ENCODE measurements at regions not wholly inside any gene's neighbourhood (a gene's known extent, or its start where the extent isn't known, plus 50 kb on each side); places are given as distances from the start of the nearest gene placed in this dataset.

DNA sequence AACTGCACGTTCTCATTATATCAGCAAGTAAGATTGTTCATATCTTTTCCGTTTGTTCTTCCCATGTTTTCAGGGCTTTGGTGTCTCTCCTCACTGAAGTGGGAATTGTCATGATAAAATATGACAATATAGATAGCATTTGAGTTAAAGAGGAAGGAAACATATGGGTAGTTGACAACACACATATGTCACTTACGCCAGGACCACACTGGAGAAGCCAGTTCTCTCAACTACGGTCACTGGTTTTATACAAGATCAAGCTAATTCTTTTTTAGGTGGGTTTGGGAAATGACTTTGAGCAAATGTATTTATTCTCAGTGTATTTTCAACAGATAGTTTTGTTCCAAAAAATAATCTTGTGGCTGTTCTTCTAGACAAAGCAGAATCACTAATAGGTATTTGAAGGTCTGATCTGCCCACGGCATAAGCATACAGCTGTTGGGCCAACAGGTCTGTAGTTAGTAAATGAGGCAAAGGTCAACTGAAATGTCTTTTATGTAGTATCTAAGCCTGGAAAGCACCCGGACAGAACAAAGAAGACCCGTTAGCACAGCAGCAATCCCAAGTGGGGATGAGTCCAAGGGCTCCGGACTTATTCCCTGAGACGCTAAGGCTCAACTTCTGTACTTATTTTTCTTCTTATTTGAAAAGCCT lies 433.6 kb upstream of the ZP4 start:
- H3K9me2 ChIP-seq (ENCODE audit: insufficient read depth, low read length): no peaks in the 10 kb centered on the region
- no peak overlapping the region for H2AFZ ChIP-seq (ENCODE audit: low read depth, low read length)
- H3K4me2 ChIP-seq (ENCODE audit: low read length): no peak overlapping the region
- TF ChIP-seq SMC3 (conservative IDR thresholded peaks at IDR 0.05; ENCODE audit: poor library complexity) (no peak), EZH2 (IDR thresholded peaks at IDR 0.05; ENCODE audit: borderline replicate concordance, insufficient read depth, low read length, poor library complexity, severe bottlenecking) (no peak), TAF1 (IDR thresholded peaks at IDR 0.05; ENCODE audit: low read depth) (no peak), MXI1 (conservative IDR thresholded peaks at IDR 0.05; ENCODE audit: poor library complexity, severe bottlenecking) (no peak), POLR2AphosphoS5 (IDR thresholded peaks at IDR 0.05) (no peak), EP300 (conservative IDR thresholded peaks at IDR 0.05; ENCODE audit: poor library complexity, severe bottlenecking) (no peak), RAD21 (conservative IDR thresholded peaks at IDR 0.05) (no peak)
- TF ChIP-seq, protein P1, sequence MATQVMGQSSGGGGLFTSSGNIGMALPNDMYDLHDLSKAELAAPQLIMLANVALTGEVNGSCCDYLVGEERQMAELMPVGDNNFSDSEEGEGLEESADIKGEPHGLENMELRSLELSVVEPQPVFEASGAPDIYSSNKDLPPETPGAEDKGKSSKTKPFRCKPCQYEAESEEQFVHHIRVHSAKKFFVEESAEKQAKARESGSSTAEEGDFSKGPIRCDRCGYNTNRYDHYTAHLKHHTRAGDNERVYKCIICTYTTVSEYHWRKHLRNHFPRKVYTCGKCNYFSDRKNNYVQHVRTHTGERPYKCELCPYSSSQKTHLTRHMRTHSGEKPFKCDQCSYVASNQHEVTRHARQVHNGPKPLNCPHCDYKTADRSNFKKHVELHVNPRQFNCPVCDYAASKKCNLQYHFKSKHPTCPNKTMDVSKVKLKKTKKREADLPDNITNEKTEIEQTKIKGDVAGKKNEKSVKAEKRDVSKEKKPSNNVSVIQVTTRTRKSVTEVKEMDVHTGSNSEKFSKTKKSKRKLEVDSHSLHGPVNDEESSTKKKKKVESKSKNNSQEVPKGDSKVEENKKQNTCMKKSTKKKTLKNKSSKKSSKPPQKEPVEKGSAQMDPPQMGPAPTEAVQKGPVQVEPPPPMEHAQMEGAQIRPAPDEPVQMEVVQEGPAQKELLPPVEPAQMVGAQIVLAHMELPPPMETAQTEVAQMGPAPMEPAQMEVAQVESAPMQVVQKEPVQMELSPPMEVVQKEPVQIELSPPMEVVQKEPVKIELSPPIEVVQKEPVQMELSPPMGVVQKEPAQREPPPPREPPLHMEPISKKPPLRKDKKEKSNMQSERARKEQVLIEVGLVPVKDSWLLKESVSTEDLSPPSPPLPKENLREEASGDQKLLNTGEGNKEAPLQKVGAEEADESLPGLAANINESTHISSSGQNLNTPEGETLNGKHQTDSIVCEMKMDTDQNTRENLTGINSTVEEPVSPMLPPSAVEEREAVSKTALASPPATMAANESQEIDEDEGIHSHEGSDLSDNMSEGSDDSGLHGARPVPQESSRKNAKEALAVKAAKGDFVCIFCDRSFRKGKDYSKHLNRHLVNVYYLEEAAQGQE (IDR thresholded peaks at IDR 0.05; ENCODE audit: borderline replicate concordance): no peak
- TF ChIP-seq, protein P2, sequence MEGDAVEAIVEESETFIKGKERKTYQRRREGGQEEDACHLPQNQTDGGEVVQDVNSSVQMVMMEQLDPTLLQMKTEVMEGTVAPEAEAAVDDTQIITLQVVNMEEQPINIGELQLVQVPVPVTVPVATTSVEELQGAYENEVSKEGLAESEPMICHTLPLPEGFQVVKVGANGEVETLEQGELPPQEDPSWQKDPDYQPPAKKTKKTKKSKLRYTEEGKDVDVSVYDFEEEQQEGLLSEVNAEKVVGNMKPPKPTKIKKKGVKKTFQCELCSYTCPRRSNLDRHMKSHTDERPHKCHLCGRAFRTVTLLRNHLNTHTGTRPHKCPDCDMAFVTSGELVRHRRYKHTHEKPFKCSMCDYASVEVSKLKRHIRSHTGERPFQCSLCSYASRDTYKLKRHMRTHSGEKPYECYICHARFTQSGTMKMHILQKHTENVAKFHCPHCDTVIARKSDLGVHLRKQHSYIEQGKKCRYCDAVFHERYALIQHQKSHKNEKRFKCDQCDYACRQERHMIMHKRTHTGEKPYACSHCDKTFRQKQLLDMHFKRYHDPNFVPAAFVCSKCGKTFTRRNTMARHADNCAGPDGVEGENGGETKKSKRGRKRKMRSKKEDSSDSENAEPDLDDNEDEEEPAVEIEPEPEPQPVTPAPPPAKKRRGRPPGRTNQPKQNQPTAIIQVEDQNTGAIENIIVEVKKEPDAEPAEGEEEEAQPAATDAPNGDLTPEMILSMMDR (IDR thresholded peaks at IDR 0.05; ENCODE audit: poor library complexity, severe bottlenecking): no peak
- H3K27ac ChIP-seq (ENCODE audit: low read length): no peak overlapping the region
- H3K27me3 ChIP-seq (ENCODE audit: insufficient read depth, low read depth, low read length): no peaks in the 10 kb centered on the region
- H4K20me1 ChIP-seq (ENCODE audit: insufficient read depth): no peaks in the 10 kb centered on the region
- no peaks in the 10 kb centered on the region for H3K9me3 ChIP-seq (ENCODE audit: low read length)
- no peaks in the 10 kb centered on the region for H3K36me3 ChIP-seq (ENCODE audit: insufficient read depth, low read length)
- no peaks in the 10 kb centered on the region for H3K79me2 ChIP-seq (replicated peaks; ENCODE audit: insufficient read depth, low read length)
- no peaks in the 10 kb centered on the region for H3F3A ChIP-seq (ENCODE audit: insufficient read depth, low read length, poor library complexity, severe bottlenecking)
- no peak overlapping the region for H3K4me3 ChIP-seq (ENCODE audit: low read length)
- no peak overlapping the region for H3K9ac ChIP-seq (ENCODE audit: low read length)

DNA sequence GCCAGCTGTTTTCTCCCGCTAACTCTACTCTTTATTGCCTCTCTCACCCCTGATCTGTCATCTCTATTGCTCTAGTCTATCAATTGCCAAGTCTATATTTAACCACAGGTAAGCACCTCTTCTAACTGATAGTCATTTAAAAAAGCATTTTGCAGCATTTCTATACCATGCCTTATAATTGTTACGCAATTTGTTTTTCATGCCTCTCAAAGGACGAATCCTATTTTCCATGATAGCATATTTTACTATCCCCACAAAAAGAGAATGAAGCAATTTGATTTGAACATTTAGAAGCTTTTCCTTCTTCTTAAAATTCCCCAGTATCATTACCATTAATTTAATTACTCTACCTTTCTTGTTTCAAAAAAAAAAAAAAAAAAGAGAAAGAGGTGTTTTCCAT lies 432.8 kb upstream of the ZP4 start:
- Histone ChIP-seq H3K4me2 (ENCODE audit: low read length) (no peak overlapping the region), H3K36me3 (ENCODE audit: insufficient read depth, low read length) (no peaks in the 10 kb centered on the region), H3F3A (ENCODE audit: insufficient read depth, low read length, poor library complexity, severe bottlenecking) (no peaks in the 10 kb centered on the region), H4K20me1 (ENCODE audit: insufficient read depth) (no peaks in the 10 kb centered on the region), H3K4me3 (ENCODE audit: low read length) (no peak overlapping the region), H3K9me3 (ENCODE audit: low read length) (no peaks in the 10 kb centered on the region), H3K9me2 (ENCODE audit: insufficient read depth, low read length) (no peaks in the 10 kb centered on the region), H3K79me2 (replicated peaks; ENCODE audit: insufficient read depth, low read length) (no peaks in the 10 kb centered on the region), H2AFZ (ENCODE audit: low read depth, low read length) (no peak overlapping the region), H3K27ac (ENCODE audit: low read length) (no peak overlapping the region), H3K27me3 (ENCODE audit: insufficient read depth, low read depth, low read length) (no peaks in the 10 kb centered on the region), H3K9ac (ENCODE audit: low read length) (no peak overlapping the region)
- TF ChIP-seq EP300 (conservative IDR thresholded peaks at IDR 0.05; ENCODE audit: poor library complexity, severe bottlenecking) (no peak), POLR2AphosphoS5 (IDR thresholded peaks at IDR 0.05) (no peak), RAD21 (conservative IDR thresholded peaks at IDR 0.05) (no peak), MXI1 (conservative IDR thresholded peaks at IDR 0.05; ENCODE audit: poor library complexity, severe bottlenecking) (no peak), SMC3 (conservative IDR thresholded peaks at IDR 0.05; ENCODE audit: poor library complexity) (no peak), TAF1 (IDR thresholded peaks at IDR 0.05; ENCODE audit: low read depth) (no peak), EZH2 (IDR thresholded peaks at IDR 0.05; ENCODE audit: borderline replicate concordance, insufficient read depth, low read length, poor library complexity, severe bottlenecking) (no peak)
- TF ChIP-seq, protein P2 (IDR thresholded peaks at IDR 0.05; ENCODE audit: poor library complexity, severe bottlenecking): no peak
- TF ChIP-seq, protein P1 (IDR thresholded peaks at IDR 0.05; ENCODE audit: borderline replicate concordance): no peak

All from neural cell (in vitro differentiated cells).